NT2/D1 (cell line): ENCODE measurements at regions not wholly inside any gene's neighbourhood (a gene's known extent, or its start where the extent isn't known, plus 50 kb on each side); places are given as distances from the start of the nearest gene placed in this dataset.

Source experiments
- SUZ12 ChIP-seq: IDR thresholded peaks from 2 replicates; pipeline ENCODE4 v1.6.1; 2011; ENCODE audit not compliant: insufficient read length, insufficient read depth; ENCODE audit errors: extremely low read depth
- YY1 ChIP-seq: IDR thresholded peaks from 2 replicates; pipeline ENCODE4 v1.6.1; 2011; ENCODE audit not compliant: insufficient read length, insufficient read depth

DNA sequence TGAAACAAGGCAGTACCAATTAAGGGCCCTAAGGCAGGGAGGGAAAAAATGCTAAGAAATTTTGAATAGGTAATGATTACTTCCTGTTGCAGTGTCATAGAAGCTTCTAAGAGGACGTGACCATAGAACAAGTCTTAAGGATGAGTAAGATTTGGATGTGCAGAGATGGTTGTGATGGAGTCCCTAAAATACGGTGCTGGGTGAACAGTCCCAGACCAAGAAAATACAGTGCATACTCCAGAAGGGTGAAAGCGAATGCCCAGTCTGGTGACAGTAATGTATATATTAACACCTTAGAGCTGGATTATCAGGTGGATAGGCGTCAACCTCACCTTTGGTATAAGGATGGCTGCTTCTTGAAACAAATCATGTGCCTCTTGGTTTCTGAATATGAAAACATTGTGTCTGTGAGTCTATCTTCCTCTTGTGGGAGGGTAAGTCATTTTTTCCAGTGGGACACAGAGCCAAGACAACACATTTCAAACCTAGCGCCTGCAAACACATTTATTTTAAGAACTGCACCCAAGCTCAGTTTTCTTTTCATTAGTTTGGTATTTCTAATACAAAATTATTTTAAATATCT is 101.2 kb upstream of the TP63 start:
- TF ChIP-seq SUZ12 (no peak), YY1 (no peak)
